SK-N-MC (cell line): ENCODE measurements at regions not wholly inside any gene's neighbourhood (a gene's known extent, or its start where the extent isn't known, plus 50 kb on each side); places are given as distances from the start of the nearest gene placed in this dataset.

Experiments
- EZH2 ChIP-seq: fragments of 200-600 bp; sonication (generic); IDR thresholded peaks from one replicate; pipeline ENCODE4 v1.6.1; 2017; ENCODE audit warnings: antibody characterized with exemption
- FOXP2 ChIP-seq: optimal IDR thresholded peaks from 2 replicates; pipeline ENCODE3; 2011; ENCODE audit warnings: mild to moderate bottlenecking, moderate library complexity; ENCODE audit not compliant: insufficient read depth; ENCODE audit errors: extremely low read length, control extremely low read depth
- POLR2AphosphoS5 ChIP-seq: IDR thresholded peaks from 2 replicates; pipeline ENCODE4 v1.6.1; 2012; ENCODE audit warnings: mild to moderate bottlenecking, low read depth, low read length, borderline replicate concordance

- no peak for TF ChIP-seq EZH2
- TF ChIP-seq POLR2AphosphoS5: no peak
- TF ChIP-seq FOXP2: no peak
Measured at GRCh38 chr12:38424436-38424835, 107.9 kb downstream of the ALG10B start.
